Lung (tissue), 11 donors: ENCODE measurements at regions not wholly inside any gene's neighbourhood (a gene's known extent, or its start where the extent isn't known, plus 50 kb on each side); places are given as distances from the start of the nearest gene placed in this dataset.

Source experiments
- ATAC-seq: fragments of 200-7000 bp; cut with Tn5 transposase; one replicate; pipeline ENCODE4 v1.9.1; 2020; ENCODE audit warnings: moderate number of reproducible peaks; ENCODE audit not compliant: insufficient read depth, low FRiP score
- DNase-seq, 3 donors: peaks; one replicate each; pipeline ENCODE4 v3.0.0-alpha.2; 2013 to 2017
- H3K27ac ChIP-seq, 2 donors: one replicate each; pipeline ENCODE4 v1.5.1; 2013; ENCODE audit warnings: mild to moderate bottlenecking in 2 of 2, moderate library complexity in 2 of 2, control low read depth in 1 of 2, inconsistent platforms in 1 of 2, low read depth in 1 of 2, low read length in 1 of 2
- H3K27me3 ChIP-seq, 3 donors: one replicate each; pipeline ENCODE4 v1.5.1; 2013; ENCODE audit warnings: low read length in 2 of 3; ENCODE audit not compliant: control insufficient read depth in 3 of 3, insufficient read depth in 3 of 3
- H3K36me3 ChIP-seq, 4 donors: one replicate each; pipeline ENCODE4 v1.5.1; 2013; ENCODE audit warnings: low read length in 4 of 4, mild to moderate bottlenecking in 1 of 4, moderate library complexity in 1 of 4; ENCODE audit not compliant: control insufficient read depth in 4 of 4, insufficient read depth in 4 of 4
- H3K4me1 ChIP-seq, 5 donors: one replicate each; pipeline ENCODE4 v1.5.1; 2013; ENCODE audit warnings: low read length in 5 of 5, mild to moderate bottlenecking in 2 of 5, moderate library complexity in 1 of 5; ENCODE audit not compliant: control insufficient read depth in 5 of 5, insufficient read depth in 5 of 5
- H3K4me3 ChIP-seq: one replicate; pipeline ENCODE4 v1.5.1; 2013; ENCODE audit warnings: mild to moderate bottlenecking, control low read depth, moderate library complexity
- H3K9ac ChIP-seq, 2 donors: one replicate each; pipeline ENCODE4 v1.5.1; 2013; ENCODE audit warnings: low read length in 2 of 2, control low read depth in 1 of 2; ENCODE audit not compliant: insufficient read depth in 1 of 2
- H3K9me3 ChIP-seq, 4 donors: one replicate each; pipeline ENCODE4 v1.5.1; 2013; ENCODE audit warnings: low read length in 3 of 4, mild to moderate bottlenecking in 1 of 4, moderate library complexity in 1 of 4; ENCODE audit not compliant: control insufficient read depth in 4 of 4, insufficient read depth in 3 of 4
- CTCF ChIP-seq: IDR thresholded peaks from 2 replicates; pipeline ENCODE4 v1.5.1; 2012; ENCODE audit warnings: mild to moderate bottlenecking; ENCODE audit errors: control extremely low read depth, extremely low read depth
- WGBS, 2 donors: extraction: QIAGEN DNeasy Blood & Tissue Kit; methylation state at CpG; one replicate each; pipeline ENCODE4 v1.1.7; 2013; 5-methylcytosine and 5-hydroxymethylcytosine counted together
- donor health status: control.
- donor health status: control.
- donor health status: Bipolar disorder and iron deficiency.
- donor health status: healthy.
- donor health status: DM: yes; HTN: yes; CAD: no.

DNA sequence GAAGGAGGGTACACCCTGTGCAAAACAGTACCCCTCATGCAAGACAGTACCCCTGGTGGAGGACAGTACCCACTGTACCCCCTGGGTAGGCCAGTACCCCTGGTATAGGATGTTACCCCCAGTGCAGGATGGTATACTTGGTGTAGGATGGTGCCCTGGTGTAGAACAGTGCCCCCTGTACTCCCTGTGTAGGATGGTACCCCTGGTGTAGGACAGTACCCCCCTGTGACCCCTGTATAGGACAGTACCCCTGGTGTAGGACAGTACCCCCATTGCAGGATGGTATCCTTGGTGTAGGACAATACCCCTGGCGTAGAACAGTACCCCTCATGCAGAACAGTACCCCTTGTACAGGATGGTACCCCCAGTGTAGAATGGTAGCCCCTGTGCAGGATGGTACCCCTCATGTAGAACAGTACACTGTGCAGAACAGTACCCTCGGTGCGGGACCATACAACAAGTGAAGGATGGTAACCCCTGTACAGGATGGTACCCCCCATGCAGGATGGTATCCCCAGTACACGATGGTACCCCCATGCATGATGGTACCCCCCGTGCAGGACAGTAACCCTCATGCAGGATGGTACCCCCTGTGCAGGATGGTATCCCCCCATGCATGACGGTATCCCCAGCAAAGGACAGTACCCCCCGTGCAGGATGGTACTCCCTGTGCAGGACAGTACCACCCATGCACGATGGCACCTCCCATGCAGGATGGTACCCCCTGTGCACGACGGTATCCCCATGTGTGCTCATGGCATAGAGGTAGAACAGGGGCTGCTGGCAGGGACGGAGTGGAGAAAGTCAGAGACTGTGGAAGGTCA lies 248.0 kb downstream of the DCDC2C start:
- no peaks in the 10 kb centered on the region for H3K36me3 ChIP-seq
- no peak overlapping the region for H3K27ac ChIP-seq
- no peak for DNase-seq
- H3K27me3 ChIP-seq: no peaks in the 10 kb centered on the region
- H3K9me3 ChIP-seq: peaks cover 0 to 12% (median 4%) of the 10 kb centered on the region in 4 donors
- no peak overlapping the region for H3K9ac ChIP-seq
- H3K4me1 ChIP-seq: peaks cover 0 to 1% (median 0%) of the 10 kb centered on the region in 5 donors
- TF ChIP-seq CTCF: no peak
- 90 to 95% methylated on average over 11 of the region's 11 CpGs for WGBS, 2 donors
- ATAC-seq: no peak
- H3K4me3 ChIP-seq: no peak overlapping the region

DNA sequence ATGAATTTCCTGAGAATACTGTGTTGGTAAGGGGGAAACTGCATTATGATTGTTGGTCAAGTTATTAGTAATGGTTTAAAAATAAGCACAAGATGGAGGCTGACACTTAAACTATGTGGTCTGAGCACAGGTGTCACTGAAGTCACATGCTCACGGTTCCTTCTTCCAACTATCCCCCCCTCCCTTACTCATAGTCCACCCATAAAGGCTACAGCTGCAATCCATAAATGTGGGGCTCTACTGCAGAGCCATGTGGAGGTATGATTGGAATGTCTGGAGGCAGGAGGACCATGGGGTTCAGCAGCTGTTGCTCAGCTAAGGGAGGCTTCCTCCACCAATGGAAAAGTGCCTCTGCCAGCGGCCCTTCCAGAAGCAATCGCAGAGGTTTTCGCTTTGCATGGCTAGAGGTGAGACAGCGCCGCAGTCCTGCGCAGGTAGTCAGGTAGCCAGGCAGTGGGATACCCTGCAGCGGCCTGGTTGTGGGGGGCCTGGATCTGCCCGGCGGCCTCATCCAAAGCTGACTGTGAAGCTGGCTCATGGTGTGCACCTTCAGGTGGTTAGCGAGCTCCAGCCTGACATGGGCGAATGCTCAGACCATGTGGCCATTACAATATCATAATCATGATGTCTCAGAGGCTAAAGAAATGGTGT lies 249.6 kb downstream of the DCDC2C start:
- no peak overlapping the region for H3K27ac ChIP-seq
- no peaks in the 10 kb centered on the region for H3K27me3 ChIP-seq
- 79 to 93% methylated on average over 12 of the region's 12 CpGs for WGBS, 2 donors
- ATAC-seq (no peak), DNase-seq (no peak)
- peaks cover 0 to 12% (median 4%) of the 10 kb centered on the region in 4 donors for H3K9me3 ChIP-seq
- no peak for TF ChIP-seq CTCF
- H3K36me3 ChIP-seq: no peaks in the 10 kb centered on the region
- H3K4me1 ChIP-seq: peaks cover 0 to 1% (median 0%) of the 10 kb centered on the region in 5 donors
- no peak overlapping the region for H3K9ac ChIP-seq
- H3K4me3 ChIP-seq: no peak overlapping the region

DNA sequence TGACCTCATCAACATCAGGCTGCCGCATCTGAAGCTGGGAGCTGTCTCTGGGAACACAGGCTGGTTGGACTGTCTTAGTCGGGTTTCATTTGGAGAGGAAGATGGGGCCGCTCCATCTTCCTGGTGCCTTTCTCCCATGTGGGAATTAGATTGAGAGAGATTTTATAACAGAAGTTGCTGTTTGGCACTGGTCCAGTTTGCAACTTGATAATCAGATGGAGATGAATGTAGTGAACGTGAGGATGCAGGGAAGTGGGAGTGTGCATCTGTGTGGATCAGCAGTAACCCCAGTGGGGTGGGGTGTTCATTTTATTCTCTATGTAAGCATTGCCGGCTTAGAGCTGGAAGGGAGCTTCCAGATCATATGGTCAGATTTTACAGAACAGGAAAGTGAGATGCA lies 250.9 kb downstream of the DCDC2C start:
- TF ChIP-seq CTCF: no peak
- DNase-seq (peak in 1 of 3 donors; percentile 33), ATAC-seq (no peak)
- Histone ChIP-seq H3K4me1 (peaks cover 0 to 1% (median 0%) of the 10 kb centered on the region in 5 donors), H3K9ac (no peak overlapping the region), H3K4me3 (no peak overlapping the region), H3K27me3 (no peaks in the 10 kb centered on the region), H3K27ac (no peak overlapping the region), H3K9me3 (peaks cover 0 to 10% (median 4%) of the 10 kb centered on the region in 4 donors), H3K36me3 (no peaks in the 10 kb centered on the region)
- 63 to 72% methylated on average over 5 of the region's 5 CpGs for WGBS, 2 donors
